ENCODE measurements at regions not wholly inside any gene's neighbourhood (a gene's known extent, or its start where the extent isn't known, plus 50 kb on each side); places are given as distances from the start of the nearest gene placed in this dataset.

- DNase-seq (ENCODE audit: low read depth in 1 of 2, low spot score in 1 of 2) (no peak), ATAC-seq (no peak), FAIRE-seq (no peak)
- 75% methylated on average over 1 of the region's 1 CpG for WGBS (ENCODE audit: missing lambda C conversion rate)
- TF ChIP-seq ZNF302 (CRISPR knock-in tag; IDR thresholded peaks at IDR 0.05) (no peak), ESRRA (IDR thresholded peaks at IDR 0.05; ENCODE audit: borderline replicate concordance, low read length) (no peak), POLR2AphosphoS2 (conservative IDR thresholded peaks at IDR 0.05; ENCODE audit: low read length) (no peak), HEYL (CRISPR knock-in tag; IDR thresholded peaks at IDR 0.05) (no peak), BHLHE40 (IDR thresholded peaks at IDR 0.05; ENCODE audit: low read depth, low read length) (no peak), NPAS2 (CRISPR knock-in tag; IDR thresholded peaks at IDR 0.05; ENCODE audit: borderline replicate concordance) (no peak), KDM1A (IDR thresholded peaks at IDR 0.05; ENCODE audit: low read depth) (no peak), POLR2A (IDR thresholded peaks at IDR 0.05; ENCODE audit: low read length) (no peak), MYC (IDR thresholded peaks at IDR 0.05; ENCODE audit: borderline replicate concordance, low read length) (no peak), FOXS1 (CRISPR knock-in tag; IDR thresholded peaks at IDR 0.05) (no peak), FOSL2 (IDR thresholded peaks at IDR 0.05) (no peak), FOSL2 (CRISPR knock-in tag; IDR thresholded peaks at IDR 0.05) (no peak), MAZ (IDR thresholded peaks at IDR 0.05; ENCODE audit: borderline replicate concordance, low read depth, low read length) (no peak), ZSCAN20 (CRISPR knock-in tag; IDR thresholded peaks at IDR 0.05) (no peak), RARB (CRISPR knock-in tag; IDR thresholded peaks at IDR 0.05) (no peak), ELK1 (IDR thresholded peaks at IDR 0.05; ENCODE audit: low read depth, low read length) (no peak), GATA3 (IDR thresholded peaks at IDR 0.05; ENCODE audit: borderline replicate concordance) (no peak), RCOR1 (IDR thresholded peaks at IDR 0.05; ENCODE audit: low read depth, low read length) (no peak)
- ChIA-PET CTCF (no interaction called here), POLR2A (no interaction called here)
- H3K9me3 ChIP-seq: no peaks in the 10 kb centered on the region
- H3K4me3 ChIP-seq: no peak overlapping the region
- no peaks in the 10 kb centered on the region for H3K4me1 ChIP-seq
- no peak overlapping the region for H3K4me2 ChIP-seq
- H3K27ac ChIP-seq: no peak overlapping the region
These were observed 297.7 kb upstream of the SASH1 start for GRCh38 chr6:148044921-148045320.

- H3K4me1 ChIP-seq: no peaks in the 10 kb centered on the region
- no peak overlapping the region for H3K4me2 ChIP-seq
- WGBS (ENCODE audit: missing lambda C conversion rate): 73% methylated on average over 5 of the region's 5 CpGs
- no peak for ATAC-seq
- POLR2A ChIA-PET: no interaction called here
- DNase-seq (ENCODE audit: low read depth in 1 of 2, low spot score in 1 of 2): no peak
- no peak for FAIRE-seq
- no peak overlapping the region for H3K4me3 ChIP-seq
- TF ChIP-seq, protein P1, sequence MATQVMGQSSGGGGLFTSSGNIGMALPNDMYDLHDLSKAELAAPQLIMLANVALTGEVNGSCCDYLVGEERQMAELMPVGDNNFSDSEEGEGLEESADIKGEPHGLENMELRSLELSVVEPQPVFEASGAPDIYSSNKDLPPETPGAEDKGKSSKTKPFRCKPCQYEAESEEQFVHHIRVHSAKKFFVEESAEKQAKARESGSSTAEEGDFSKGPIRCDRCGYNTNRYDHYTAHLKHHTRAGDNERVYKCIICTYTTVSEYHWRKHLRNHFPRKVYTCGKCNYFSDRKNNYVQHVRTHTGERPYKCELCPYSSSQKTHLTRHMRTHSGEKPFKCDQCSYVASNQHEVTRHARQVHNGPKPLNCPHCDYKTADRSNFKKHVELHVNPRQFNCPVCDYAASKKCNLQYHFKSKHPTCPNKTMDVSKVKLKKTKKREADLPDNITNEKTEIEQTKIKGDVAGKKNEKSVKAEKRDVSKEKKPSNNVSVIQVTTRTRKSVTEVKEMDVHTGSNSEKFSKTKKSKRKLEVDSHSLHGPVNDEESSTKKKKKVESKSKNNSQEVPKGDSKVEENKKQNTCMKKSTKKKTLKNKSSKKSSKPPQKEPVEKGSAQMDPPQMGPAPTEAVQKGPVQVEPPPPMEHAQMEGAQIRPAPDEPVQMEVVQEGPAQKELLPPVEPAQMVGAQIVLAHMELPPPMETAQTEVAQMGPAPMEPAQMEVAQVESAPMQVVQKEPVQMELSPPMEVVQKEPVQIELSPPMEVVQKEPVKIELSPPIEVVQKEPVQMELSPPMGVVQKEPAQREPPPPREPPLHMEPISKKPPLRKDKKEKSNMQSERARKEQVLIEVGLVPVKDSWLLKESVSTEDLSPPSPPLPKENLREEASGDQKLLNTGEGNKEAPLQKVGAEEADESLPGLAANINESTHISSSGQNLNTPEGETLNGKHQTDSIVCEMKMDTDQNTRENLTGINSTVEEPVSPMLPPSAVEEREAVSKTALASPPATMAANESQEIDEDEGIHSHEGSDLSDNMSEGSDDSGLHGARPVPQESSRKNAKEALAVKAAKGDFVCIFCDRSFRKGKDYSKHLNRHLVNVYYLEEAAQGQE (IDR thresholded peaks at IDR 0.05): no peak
- TF ChIP-seq KDM5A (IDR thresholded peaks at IDR 0.05): no peak
- TF ChIP-seq HOXA7 (CRISPR knock-in tag; IDR thresholded peaks at IDR 0.05): no peak
- no peak overlapping the region for H3K27ac ChIP-seq
- CTCF ChIA-PET: no interaction called here
- H3K9me3 ChIP-seq: no peaks in the 10 kb centered on the region
These were observed 289.4 kb upstream of the SASH1 start for GRCh38 chr6:148053209-148053608.

GRCh38 chr6:148053796-148054195, 288.8 kb upstream of the SASH1 start:
- TF ChIP-seq, protein P2, sequence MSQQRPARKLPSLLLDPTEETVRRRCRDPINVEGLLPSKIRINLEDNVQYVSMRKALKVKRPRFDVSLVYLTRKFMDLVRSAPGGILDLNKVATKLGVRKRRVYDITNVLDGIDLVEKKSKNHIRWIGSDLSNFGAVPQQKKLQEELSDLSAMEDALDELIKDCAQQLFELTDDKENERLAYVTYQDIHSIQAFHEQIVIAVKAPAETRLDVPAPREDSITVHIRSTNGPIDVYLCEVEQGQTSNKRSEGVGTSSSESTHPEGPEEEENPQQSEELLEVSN (IDR thresholded peaks at IDR 0.05; ENCODE audit: borderline replicate concordance, low read depth): no peak
- TF ChIP-seq CTCF (IDR thresholded peaks at IDR 0.05): no peak
- no peak for TF ChIP-seq RAD21 (conservative IDR thresholded peaks at IDR 0.05 in 1 of 2, IDR thresholded peaks at IDR 0.05 in 1 of 2)
- no peak for TF ChIP-seq ZC3H11A (IDR thresholded peaks at IDR 0.05)
- no peak for TF ChIP-seq KDM1A (IDR thresholded peaks at IDR 0.05; ENCODE audit: low read depth)
- ATAC-seq (no peak), DNase-seq (ENCODE audit: low read depth in 1 of 2, low spot score in 1 of 2) (no peak), FAIRE-seq (no peak)
- no peak overlapping the region for H3K4me3 ChIP-seq
- no peak overlapping the region for H3K27ac ChIP-seq
- POLR2A ChIA-PET: no interaction called here
- no peak overlapping the region for H3K4me2 ChIP-seq
- H3K9me3 ChIP-seq: no peaks in the 10 kb centered on the region
- H3K4me1 ChIP-seq: no peaks in the 10 kb centered on the region
- CTCF ChIA-PET: no interaction called here
